Kidney (tissue), 13 donors: ENCODE measurements at regions not wholly inside any gene's neighbourhood (a gene's known extent, or its start where the extent isn't known, plus 50 kb on each side); places are given as distances from the start of the nearest gene placed in this dataset.

Experiments used
- DNase-seq, 5 donors: peaks; one replicate each; pipeline ENCODE4 v3.0.0-alpha.2; 2013 to 2020
- FAIRE-seq: peaks from 2 replicates; lab custom pipeline; 2012; peaks lifted over from hg19 to GRCh38; lab: Jason Lieb, UNC
- H3K27ac ChIP-seq, 2 donors: one replicate each; pipeline ENCODE4 v1.7.0; 2013; ENCODE audit warnings: low read depth in 2 of 2, low read length in 2 of 2, inconsistent platforms in 1 of 2
- H3K27me3 ChIP-seq: one replicate; pipeline ENCODE4 v1.7.1; 2013; ENCODE audit warnings: low read length, inconsistent platforms; ENCODE audit not compliant: control insufficient read depth, insufficient read depth
- H3K36me3 ChIP-seq, 3 donors: one replicate each; pipeline versions ENCODE4 v1.7.0 to v1.7.1; 2013; ENCODE audit warnings: low read length in 3 of 3, control low read depth in 1 of 3, inconsistent platforms in 1 of 3; ENCODE audit not compliant: insufficient read depth in 3 of 3, control insufficient read depth in 2 of 3
- H3K4me1 ChIP-seq, 3 donors: one replicate each; pipeline versions ENCODE4 v1.7.0 to v1.7.1; 2013; ENCODE audit warnings: low read length in 3 of 3, inconsistent platforms in 1 of 3, low read depth in 1 of 3; ENCODE audit not compliant: control insufficient read depth in 2 of 3, insufficient read depth in 2 of 3
- H3K4me3 ChIP-seq, 3 donors: one replicate each; pipeline versions ENCODE4 v1.7.0 to v1.8.1; 2013; ENCODE audit warnings: low read length in 3 of 3, control low read depth in 1 of 3, inconsistent platforms in 1 of 3
- H3K9ac ChIP-seq, 3 donors: one replicate each; pipeline versions ENCODE4 v1.7.0 to v1.7.1; 2013; ENCODE audit warnings: low read length in 3 of 3, control low read depth in 1 of 3, inconsistent platforms in 1 of 3
- H3K9me3 ChIP-seq, 3 donors: one replicate each; pipeline versions ENCODE4 v1.7.0 to v1.7.1; 2013; ENCODE audit warnings: low read length in 3 of 3, control low read depth in 1 of 3, inconsistent platforms in 1 of 3; ENCODE audit not compliant: control insufficient read depth in 2 of 3, insufficient read depth in 1 of 3
- intact Hi-C: fragments of 100-400 bp; cut with DNase I; formaldehyde crosslinking; loops from one replicate; pipeline ENCODE4 v1.11.1; 2022
- TF ChIP-seq, protein P1 (sequence below): IDR thresholded peaks from 3 replicates; pipeline ENCODE4 v1.5.1; 2012; ENCODE audit warnings: mild to moderate bottlenecking, moderate library complexity, borderline replicate concordance; ENCODE audit not compliant: insufficient read depth; ENCODE audit errors: extremely low read depth
- donor health status: control.
- donor health status: control.
- donor health status: control.
- donor health status: control.
- donor health status: control.
- donor health status: DM: yes; HTN: yes; CAD: no.
- donor health status: Normal renal cell carcinoma (clear cell type).

DNA sequence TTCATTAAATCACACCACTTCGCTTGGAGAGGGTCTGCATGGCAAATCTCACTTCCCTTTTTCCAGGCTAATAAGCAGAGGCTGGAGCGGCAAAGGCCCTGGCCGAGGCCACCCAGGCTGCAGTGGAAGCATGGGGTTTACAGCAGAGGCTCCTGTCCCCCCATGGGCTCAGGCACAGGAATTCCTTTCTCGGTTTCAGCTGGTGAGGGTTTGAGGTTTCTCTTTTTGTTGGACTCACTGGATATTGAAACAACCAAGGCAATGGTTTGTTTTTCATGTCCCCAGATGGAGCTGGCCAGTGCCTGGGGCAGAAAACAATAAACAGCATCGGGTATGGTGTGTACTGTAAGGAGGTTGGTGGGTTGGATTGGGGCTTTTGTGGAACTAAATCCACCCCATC is 175.6 kb upstream of the RASGRP1 start:
- DNase-seq: no peak
- no peak for FAIRE-seq
- TF ChIP-seq, protein P1, sequence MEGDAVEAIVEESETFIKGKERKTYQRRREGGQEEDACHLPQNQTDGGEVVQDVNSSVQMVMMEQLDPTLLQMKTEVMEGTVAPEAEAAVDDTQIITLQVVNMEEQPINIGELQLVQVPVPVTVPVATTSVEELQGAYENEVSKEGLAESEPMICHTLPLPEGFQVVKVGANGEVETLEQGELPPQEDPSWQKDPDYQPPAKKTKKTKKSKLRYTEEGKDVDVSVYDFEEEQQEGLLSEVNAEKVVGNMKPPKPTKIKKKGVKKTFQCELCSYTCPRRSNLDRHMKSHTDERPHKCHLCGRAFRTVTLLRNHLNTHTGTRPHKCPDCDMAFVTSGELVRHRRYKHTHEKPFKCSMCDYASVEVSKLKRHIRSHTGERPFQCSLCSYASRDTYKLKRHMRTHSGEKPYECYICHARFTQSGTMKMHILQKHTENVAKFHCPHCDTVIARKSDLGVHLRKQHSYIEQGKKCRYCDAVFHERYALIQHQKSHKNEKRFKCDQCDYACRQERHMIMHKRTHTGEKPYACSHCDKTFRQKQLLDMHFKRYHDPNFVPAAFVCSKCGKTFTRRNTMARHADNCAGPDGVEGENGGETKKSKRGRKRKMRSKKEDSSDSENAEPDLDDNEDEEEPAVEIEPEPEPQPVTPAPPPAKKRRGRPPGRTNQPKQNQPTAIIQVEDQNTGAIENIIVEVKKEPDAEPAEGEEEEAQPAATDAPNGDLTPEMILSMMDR: no peak
- intact Hi-C loops: no loop called here
- no peaks in the 10 kb centered on the region for H3K9me3 ChIP-seq
- H3K27ac ChIP-seq: no peak overlapping the region
- H3K4me3 ChIP-seq: no peak overlapping the region
- H3K27me3 ChIP-seq: no peaks in the 10 kb centered on the region
- no peaks in the 10 kb centered on the region for H3K36me3 ChIP-seq
- no peaks in the 10 kb centered on the region for H3K4me1 ChIP-seq
- no peak overlapping the region for H3K9ac ChIP-seq

DNA sequence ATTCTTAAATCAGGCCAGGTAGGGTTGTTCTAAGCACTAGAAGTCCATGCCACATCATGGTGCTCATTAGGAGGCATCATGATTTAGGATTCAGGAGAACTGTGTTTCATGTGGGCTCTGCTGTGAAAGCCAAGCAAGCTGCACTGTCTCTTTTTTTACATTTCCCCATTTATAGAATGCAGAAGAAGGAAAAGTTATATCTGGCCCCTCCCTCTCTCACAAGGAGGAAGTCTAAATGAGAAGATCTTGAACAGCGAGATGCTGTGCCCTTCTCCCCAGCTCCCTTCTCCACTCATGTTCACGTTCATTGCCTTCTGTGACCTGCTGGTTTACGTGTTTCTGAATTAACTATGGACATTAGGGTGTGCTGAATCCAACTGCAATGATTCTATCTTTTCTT is 178.5 kb upstream of the RASGRP1 start:
- no peak for FAIRE-seq

DNA sequence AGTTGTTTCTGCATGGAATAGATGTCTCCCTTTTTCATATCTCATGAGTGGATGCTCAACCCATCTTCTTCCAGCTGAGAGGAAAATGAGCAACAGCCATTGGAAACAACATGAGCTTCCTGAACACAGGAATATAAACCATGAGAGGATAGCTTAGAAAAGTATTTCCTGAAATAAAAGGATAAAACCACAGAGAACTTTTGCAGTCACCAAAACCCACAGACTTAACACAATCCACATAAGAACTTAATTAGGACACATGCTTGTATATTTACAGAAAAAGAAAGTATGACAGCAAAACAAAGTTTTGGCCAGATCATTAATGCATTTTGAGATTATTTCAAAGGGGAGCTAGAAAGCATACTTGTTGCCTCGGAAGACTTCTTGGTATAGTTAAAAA is 180.5 kb upstream of the RASGRP1 start:
- Histone ChIP-seq H3K9me3 (no peaks in the 10 kb centered on the region), H3K4me3 (no peak overlapping the region), H3K4me1 (no peaks in the 10 kb centered on the region), H3K27me3 (no peaks in the 10 kb centered on the region), H3K36me3 (no peaks in the 10 kb centered on the region), H3K27ac (no peak overlapping the region), H3K9ac (no peak overlapping the region)
- intact Hi-C loops: no loop called here
- no peak for DNase-seq
- TF ChIP-seq, protein P1: no peak
- FAIRE-seq: no peak

More for the DNA sequence above, 178.5 kb upstream of the RASGRP1 start:
- no peaks in the 10 kb centered on the region for H3K36me3 ChIP-seq
- no peak for DNase-seq
- H3K27ac ChIP-seq: no peak overlapping the region
- no peaks in the 10 kb centered on the region for H3K9me3 ChIP-seq
- no peaks in the 10 kb centered on the region for H3K4me1 ChIP-seq
- no peak overlapping the region for H3K9ac ChIP-seq
- no peaks in the 10 kb centered on the region for H3K27me3 ChIP-seq
- TF ChIP-seq, protein P1: no peak
- H3K4me3 ChIP-seq: no peak overlapping the region
- intact Hi-C loops: no loop called here

DNA sequence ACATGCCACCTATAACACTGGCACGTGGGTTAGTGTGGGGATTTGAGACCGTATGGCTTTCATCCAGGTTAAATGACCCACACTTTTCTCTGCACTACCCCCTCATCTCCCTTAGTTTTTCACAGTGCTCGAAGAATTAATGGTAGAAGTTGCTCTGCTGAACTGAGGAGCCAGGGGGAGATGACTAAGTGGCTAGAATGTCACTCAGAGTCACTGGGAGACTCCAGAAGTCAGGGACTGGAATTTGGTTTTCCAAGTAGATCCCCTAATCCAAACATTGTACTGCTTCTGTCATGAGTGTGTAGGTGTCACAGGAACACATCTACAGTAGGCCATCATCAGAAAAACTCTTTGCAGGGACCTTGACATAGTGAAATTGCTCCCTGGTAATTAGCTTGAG is 181.0 kb upstream of the RASGRP1 start:
- H3K9ac ChIP-seq: no peak overlapping the region
- no peak overlapping the region for H3K4me3 ChIP-seq
- no peak overlapping the region for H3K27ac ChIP-seq
- TF ChIP-seq, protein P1: no peak
- no peak for DNase-seq
- FAIRE-seq: no peak
- H3K9me3 ChIP-seq: no peaks in the 10 kb centered on the region
- no peaks in the 10 kb centered on the region for H3K36me3 ChIP-seq
- H3K27me3 ChIP-seq: no peaks in the 10 kb centered on the region
- no peaks in the 10 kb centered on the region for H3K4me1 ChIP-seq
- intact Hi-C loops: no loop called here
